ELF-1 (cell line): ENCODE measurements at regions not wholly inside any gene's neighbourhood (a gene's known extent, or its start where the extent isn't known, plus 50 kb on each side); places are given as distances from the start of the nearest gene placed in this dataset.

ENCODE experiments used
- DNase-seq: peaks from one replicate; pipeline ENCODE4 v3.0.0-alpha.2; 2016; ENCODE audit warnings: low read depth, low spot score

- DNase-seq = no peak
These were observed 477.7 kb downstream of the TNS1 start for GRCh38 chr2:217525076-217525475.

GRCh38 chr2:217523286-217523685 is 479.5 kb downstream of the TNS1 start:
- no peak for DNase-seq

DNA sequence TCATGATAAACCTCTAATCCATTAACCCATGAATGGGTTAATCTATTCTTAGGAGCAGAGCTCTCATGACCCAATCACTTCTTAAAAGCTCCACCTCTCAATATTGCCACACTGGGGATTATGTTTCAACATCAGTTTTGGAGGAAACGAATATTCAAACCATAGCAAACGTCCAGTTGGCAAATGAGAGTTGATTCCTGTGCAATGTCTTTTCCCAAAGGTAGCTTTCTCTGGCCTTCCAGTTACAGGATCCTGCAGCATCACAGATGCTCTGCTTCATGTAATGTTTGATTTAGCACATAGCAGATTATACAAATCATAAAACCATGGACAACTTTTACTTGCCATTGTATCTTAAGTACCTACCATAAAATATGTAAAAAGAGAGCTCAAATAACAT is 481.0 kb downstream of the TNS1 start:
- DNase-seq = no peak

DNA sequence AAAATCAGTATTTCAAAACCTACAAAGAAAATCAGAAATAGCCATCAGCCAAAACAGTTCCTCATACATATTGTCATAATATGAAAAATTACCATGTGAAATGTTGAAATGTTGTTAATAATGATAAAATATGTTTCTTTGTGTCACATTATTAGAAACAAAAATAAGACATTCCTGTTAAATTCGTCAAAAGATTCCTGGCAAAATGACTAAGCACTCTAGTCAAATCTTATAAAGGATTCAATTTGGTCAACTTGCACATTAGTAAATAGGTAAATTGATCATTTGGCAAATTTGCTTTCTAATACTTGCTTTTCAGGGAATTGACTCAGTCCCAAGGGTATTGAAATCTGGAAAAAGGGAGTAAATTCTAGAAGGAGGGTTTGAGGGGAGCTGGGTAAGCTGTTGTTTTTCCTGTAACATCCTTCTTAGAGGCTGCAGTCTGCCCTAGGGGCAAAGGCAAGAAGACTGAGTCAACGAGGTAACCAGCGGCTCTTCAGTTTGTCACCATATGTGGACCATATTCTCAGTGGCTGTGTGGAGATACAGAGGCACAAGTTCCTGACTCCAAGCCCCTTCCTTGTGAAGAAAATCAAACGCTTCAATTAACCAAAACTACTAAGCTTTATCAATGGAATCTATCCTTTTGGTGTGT is 482.3 kb downstream of the TNS1 start:
- no peak for DNase-seq

DNA sequence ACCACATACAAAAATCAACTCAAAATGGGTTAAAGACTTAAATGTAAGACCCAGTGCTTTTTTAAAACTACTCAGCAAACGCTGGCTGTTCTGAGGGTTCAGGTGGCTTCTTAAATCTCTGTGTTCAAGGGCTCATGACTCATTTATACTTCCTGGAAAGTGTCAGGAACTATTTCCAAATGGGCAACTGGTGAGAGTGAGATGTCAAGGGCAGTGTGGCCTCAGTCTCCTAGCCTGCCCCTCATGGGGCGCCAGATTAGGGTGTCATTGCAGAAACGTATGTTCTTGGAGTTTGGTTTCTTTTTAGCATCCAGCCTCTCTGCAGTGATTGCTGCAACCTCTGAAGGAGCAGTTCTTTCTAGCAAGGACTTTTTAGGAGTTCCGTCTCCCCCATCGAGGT is 485.4 kb downstream of the TNS1 start:
- DNase-seq = no peak

DNA sequence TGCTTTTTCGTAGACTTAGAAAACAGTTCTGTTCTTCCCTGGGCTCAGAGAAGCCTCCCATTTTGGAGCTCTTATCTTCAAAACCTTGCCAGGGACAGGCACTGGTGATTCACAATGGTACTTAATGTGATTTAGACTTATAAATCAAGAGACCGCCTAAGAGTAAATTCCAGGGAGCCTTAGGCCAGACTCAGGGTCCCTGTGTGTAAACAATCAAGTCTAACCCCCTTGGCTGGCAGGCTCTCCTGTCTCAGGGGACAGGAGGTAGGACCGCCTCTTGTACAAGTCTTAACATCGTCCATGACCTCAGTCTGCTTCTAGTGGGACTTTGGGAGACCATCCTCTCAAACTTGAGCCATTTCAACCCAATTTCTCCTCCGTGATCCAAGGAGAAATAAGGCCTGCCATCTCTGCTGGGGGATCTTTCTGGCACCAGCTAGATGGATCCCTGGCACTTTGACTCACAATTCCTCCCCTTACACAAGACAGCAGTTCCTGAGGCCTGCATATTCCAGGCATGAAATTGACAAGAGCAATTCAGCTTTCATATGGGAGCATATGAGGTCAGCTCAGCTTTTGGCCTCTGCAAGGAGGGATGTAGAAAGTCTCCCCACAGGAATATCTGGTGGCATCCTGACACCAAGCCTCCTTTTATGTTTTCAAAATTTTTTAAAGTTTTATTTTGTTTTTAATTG is 487.0 kb downstream of the TNS1 start:
- DNase-seq = peak; percentile 8

- no peak for DNase-seq
These were observed 489.5 kb downstream of the TNS1 start for GRCh38 chr2:217513258-217513657.

- no peak for DNase-seq
These were observed 490.1 kb downstream of the TNS1 start for GRCh38 chr2:217512728-217513127.

- no peak for DNase-seq
These were observed 490.5 kb downstream of the TNS1 start for GRCh38 chr2:217512259-217512658.

- no peak for DNase-seq
These were observed 490.9 kb downstream of the TNS1 start for GRCh38 chr2:217511850-217512249.

- peak; percentile 93 for DNase-seq
These were observed 492.0 kb downstream of the TNS1 start for GRCh38 chr2:217510771-217511291.

DNA sequence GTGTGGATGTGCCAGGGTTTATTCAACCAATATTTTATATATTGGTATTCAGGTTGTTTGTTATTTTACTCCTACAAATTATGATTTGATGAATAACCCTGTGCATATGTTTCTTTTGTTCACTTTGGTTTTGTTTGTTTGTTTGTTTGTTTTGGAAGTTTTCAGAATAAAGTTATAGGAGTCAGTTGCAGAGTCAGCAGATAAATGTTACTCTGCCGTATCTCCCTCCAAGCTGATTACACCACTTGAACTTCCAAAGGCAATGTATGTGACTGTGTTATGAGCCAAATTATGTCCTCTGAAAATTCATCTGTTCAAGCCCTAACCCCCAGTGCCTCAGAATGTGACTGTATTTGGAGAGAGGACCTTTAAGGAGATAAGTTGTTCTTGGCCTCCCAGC is 497.5 kb downstream of the TNS1 start:
- no peak for DNase-seq

DNA sequence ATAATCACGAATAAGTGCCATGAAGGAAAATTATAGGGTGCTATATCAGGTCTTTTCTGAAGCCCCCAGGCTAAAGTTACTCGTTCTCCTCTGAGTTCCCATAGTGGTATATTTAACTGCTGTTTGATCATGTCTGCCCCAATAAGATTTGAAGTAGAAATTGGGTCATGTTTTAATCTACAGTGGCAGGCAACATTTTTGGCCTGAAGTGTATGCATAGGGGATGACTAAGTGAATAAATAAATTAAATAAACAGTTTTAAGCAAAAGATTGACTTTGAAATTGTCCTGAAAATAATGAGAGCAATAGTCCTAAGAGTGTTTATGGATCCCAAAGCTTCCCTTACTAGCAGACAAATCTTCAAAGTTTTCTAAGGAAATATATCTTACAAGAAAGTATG is 500.9 kb downstream of the TNS1 start:
- DNase-seq = no peak

GRCh38 chr2:217497843-217498377 is 504.9 kb downstream of the TNS1 start:
- no peak for DNase-seq

DNA sequence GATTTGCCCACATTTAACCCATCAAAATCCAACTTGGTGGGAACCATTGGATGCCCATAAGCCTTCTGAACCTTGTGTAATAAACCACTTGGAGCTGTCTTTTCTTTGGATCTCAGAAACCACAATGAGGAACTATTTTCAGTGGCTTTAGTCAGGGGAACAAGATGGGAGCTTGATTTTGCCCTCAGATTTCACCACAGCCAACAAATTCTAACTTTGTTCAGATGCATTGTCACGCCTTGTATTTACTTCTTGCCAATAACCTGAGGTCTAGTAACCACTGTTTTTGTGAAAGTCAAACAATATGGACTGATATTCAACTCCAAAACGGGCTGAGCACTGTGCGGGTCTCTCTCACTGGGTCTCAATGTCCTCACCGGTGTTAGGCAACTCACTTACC is 508.2 kb downstream of the TNS1 start:
- DNase-seq = no peak

GRCh38 chr2:217491271-217491670 is 511.5 kb downstream of the TNS1 start:
- no peak for DNase-seq

- peak; percentile 36 for DNase-seq
These were observed 513.4 kb downstream of the TNS1 start for GRCh38 chr2:217489145-217489960.

GRCh38 chr2:217484046-217484445 is 518.7 kb downstream of the TNS1 start:
- no peak for DNase-seq

DNA sequence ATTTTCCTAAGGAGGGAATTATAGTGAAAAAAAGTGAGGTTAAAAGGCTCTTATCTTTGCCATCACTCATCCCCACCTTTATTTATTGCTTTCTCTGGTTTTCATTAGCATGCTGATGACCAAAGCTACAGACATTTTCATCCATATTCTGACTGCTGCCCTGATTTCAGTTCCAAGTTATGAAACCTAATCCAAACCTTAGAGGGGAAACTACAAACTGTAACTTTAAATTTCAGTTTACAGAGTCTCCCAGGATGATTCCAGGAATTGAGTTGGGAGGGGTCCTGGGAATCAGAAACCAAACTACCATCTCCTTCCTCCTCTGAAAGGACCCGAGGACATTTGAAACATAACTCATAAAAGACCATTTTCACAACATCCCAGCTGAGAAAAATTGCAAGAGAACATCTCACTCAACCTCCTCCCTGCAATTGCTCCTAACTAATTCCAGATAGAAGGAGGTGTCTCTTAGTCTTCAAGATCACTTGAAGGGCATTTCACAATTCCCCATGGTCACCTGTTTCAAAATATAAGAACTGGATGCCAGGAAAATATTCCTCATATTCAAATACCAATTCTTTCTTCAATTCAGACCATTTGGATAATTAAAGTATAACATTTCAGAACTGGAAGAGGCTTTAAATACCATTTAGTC is 520.6 kb downstream of the TNS1 start:
- no peak for DNase-seq

DNA sequence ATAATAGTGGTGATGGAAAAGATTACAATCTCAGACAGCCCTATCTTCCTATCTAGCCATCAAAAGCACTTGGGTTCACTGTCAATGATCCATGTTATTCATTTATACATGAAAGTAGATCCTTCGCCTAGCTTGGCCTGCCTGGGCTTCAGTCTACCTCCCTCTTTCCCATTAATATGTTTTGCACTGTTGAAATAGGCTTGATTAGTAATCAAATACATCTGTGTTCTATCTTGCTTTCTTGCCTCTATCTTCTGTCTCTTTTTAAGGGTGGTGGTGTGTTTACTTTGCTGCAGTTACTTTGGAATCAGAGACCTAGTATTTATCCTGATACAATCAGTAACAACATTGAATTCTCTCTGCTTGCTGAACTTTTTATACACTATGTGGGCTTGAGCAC is 521.2 kb downstream of the TNS1 start:
- DNase-seq = no peak

DNA sequence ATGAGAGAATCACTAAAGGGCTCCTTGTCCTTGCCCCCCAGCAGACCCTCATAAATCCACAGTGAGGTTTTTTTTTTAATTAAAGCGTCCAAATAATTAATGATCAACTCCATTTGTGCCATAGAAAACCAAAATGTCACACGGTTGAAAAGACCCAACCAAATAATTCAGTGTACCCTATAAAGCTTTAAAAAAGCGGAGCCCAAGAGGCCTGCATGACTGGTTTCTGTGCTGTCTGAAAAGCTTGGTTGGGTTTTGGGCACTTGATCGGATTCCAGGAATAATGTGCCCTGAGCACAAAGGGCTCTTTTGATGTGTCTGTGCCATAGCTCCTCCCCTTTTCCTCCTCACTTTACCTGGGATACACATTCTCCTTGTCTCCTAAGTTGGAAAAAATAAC is 523.2 kb downstream of the TNS1 start:
- DNase-seq = no peak
